NB4 (cell line): ENCODE measurements at regions not wholly inside any gene's neighbourhood (a gene's known extent, or its start where the extent isn't known, plus 50 kb on each side); places are given as distances from the start of the nearest gene placed in this dataset.

ENCODE experiments used
- CTCF ChIP-seq: IDR thresholded peaks from one replicate; pipeline ENCODE4 v1.5.1; 2012; ENCODE audit warnings: low read depth, low read length
- MYC ChIP-seq: IDR thresholded peaks from 2 replicates; pipeline ENCODE4 v1.6.1; 2011; ENCODE audit warnings: low read depth, low read length
- POLR2A ChIP-seq: IDR thresholded peaks from 2 replicates; pipeline ENCODE4 v1.6.1; 2011; ENCODE audit warnings: mild to moderate bottlenecking; ENCODE audit not compliant: insufficient read length; ENCODE audit errors: extremely low read depth

DNA sequence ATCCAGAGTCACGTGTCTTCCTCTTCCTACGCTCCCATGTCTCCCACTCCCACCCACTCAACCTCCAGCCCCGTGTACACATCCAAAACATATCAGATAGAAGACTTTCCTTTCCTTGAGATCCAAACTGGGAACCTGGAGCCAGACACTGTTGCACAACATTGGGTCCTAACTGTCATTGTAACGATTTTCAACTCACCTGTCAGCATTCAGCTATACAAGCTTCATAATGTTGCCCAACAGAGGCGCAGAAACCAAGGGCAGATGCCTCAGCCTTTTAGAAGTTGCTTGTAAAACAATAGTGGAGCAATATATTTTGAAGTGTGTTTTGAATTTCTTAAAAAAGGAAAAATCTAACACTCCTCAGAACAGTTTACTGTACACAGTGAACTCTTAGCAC is 84.9 kb upstream of the GLIS3 start:
- TF ChIP-seq CTCF (no peak), POLR2A (no peak), MYC (no peak)
